Ishikawa (cell line): ENCODE measurements at regions not wholly inside any gene's neighbourhood (a gene's known extent, or its start where the extent isn't known, plus 50 kb on each side); places are given as distances from the start of the nearest gene placed in this dataset.

Experiments used
- CEBPB ChIP-seq: IDR thresholded peaks from 2 replicates; pipeline ENCODE4 v1.6.1; 2012
- CREB1 ChIP-seq: IDR thresholded peaks from 2 replicates; pipeline ENCODE4 v1.6.1; 2012; ENCODE audit warnings: low read depth
- EGR1 ChIP-seq: IDR thresholded peaks from 2 replicates; pipeline ENCODE4 v1.6.1; 2012
- EP300 ChIP-seq: IDR thresholded peaks from 2 replicates; pipeline ENCODE4 v1.6.1; 2012; ENCODE audit warnings: borderline replicate concordance
- FOXM1 ChIP-seq: IDR thresholded peaks from 2 replicates; pipeline ENCODE4 v1.6.1; 2012; ENCODE audit warnings: low read depth, borderline replicate concordance
- MAX ChIP-seq: IDR thresholded peaks from 2 replicates; pipeline ENCODE4 v1.6.1; 2012
- NFIC ChIP-seq: IDR thresholded peaks from 2 replicates; pipeline ENCODE4 v1.6.1; 2012
- RAD21 ChIP-seq: IDR thresholded peaks from 2 replicates; pipeline ENCODE4 v1.6.1; 2012; ENCODE audit warnings: low read depth
- REST ChIP-seq: IDR thresholded peaks from 2 replicates; pipeline ENCODE4 v1.6.1; 2012; ENCODE audit warnings: low read depth, mild to moderate bottlenecking
- TAF1 ChIP-seq: IDR thresholded peaks from 2 replicates; pipeline ENCODE4 v1.6.1; 2012; ENCODE audit warnings: low read depth, mild to moderate bottlenecking
- TCF12 ChIP-seq: IDR thresholded peaks from 2 replicates; pipeline ENCODE4 v1.6.1; 2012; ENCODE audit warnings: low read depth
- TEAD4 ChIP-seq: IDR thresholded peaks from 2 replicates; pipeline ENCODE4 v1.6.1; 2012
- USF1 ChIP-seq: IDR thresholded peaks from 2 replicates; pipeline ENCODE4 v1.6.1; 2012
- YY1 ChIP-seq: IDR thresholded peaks from 2 replicates; pipeline ENCODE4 v1.6.1; 2012; ENCODE audit warnings: low read depth
- ZBTB7A ChIP-seq: IDR thresholded peaks from 2 replicates; pipeline ENCODE4 v1.6.1; 2012; ENCODE audit warnings: low read depth

DNA sequence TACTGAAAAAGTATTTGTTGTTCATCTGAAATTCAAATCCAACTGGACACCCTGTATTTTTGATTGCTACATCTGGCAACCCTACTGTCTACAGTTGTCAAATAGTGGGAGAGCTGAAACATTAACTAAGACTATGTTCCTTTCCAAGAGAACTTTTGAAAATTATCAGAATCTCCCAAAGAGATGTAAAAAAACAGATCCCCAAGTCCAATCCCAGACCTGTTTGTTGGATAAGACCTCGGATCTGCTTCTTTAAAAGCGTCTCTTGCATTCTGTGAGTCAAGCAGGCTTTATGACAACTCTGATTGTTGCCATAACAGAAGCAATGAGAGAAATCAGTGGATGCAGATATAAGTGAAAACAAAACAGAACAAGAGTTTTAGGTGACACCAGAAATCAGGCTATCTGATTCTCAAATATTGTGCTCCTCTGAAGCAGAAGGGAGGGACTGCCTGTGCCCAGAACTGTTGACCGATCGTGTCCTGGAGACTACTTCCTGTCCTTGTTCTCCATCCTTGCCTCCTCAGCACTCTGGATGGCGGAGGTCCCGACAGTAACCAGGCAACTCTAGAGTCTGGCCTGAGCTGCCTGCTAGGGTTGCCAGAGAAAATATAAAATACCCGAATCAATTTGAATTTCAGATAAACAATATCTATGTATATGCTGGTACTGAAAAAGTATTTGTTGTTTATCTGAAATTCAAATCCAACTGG is 853.8 kb downstream of the MAFB start:
- TF ChIP-seq FOXM1, result no peak
- TF ChIP-seq YY1, result no peak
- no peak for TF ChIP-seq EP300
- TF ChIP-seq TCF12, result no peak
- no peak for TF ChIP-seq EGR1
- no peak for TF ChIP-seq MAX
- no peak for TF ChIP-seq USF1
- TF ChIP-seq TEAD4, result no peak
- no peak for TF ChIP-seq REST
- no peak for TF ChIP-seq CREB1
- no peak for TF ChIP-seq NFIC
- no peak for TF ChIP-seq ZBTB7A
- no peak for TF ChIP-seq RAD21
- no peak for TF ChIP-seq CEBPB
- TF ChIP-seq TAF1, result no peak

GRCh38 chr20:39830903-39831302 is 858.1 kb downstream of the MAFB start:
- TF ChIP-seq TEAD4 (no peak), TCF12 (no peak), USF1 (no peak), CREB1 (no peak), CEBPB (no peak), ZBTB7A (no peak), YY1 (no peak), EP300 (no peak), TAF1 (no peak), MAX (no peak), EGR1 (no peak), NFIC (no peak), FOXM1 (no peak), RAD21 (no peak), REST (no peak)

- TF ChIP-seq RAD21, result no peak
- TF ChIP-seq TCF12, result no peak
- no peak for TF ChIP-seq USF1
- TF ChIP-seq REST, result no peak
- no peak for TF ChIP-seq NFIC
- no peak for TF ChIP-seq ZBTB7A
- TF ChIP-seq MAX, result no peak
- no peak for TF ChIP-seq CREB1
- no peak for TF ChIP-seq FOXM1
- TF ChIP-seq EP300, result no peak
Observed at GRCh38 chr20:39829661-39830060, 859.4 kb downstream of the MAFB start.

DNA sequence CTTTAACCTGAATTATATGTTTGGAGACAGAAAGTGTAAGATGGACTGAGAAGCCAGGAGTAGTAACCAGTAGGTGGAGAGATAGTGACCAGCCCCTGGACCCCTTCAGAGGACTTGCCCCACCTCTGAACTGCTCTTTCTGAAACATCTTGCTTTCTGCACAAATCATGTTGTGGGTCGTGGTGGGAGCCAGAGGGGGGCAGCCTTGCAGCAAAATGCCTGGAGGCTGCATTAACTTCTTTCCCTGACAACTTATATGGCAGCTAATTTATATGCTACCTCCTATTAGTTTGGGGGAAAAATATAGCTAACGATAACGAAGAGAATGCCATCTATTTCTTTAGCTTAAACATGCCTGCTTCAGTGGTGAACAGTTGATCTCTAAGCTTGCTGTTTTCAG is 859.8 kb downstream of the MAFB start:
- TF ChIP-seq YY1 (no peak), EGR1 (no peak), TEAD4 (no peak), MAX (no peak), FOXM1 (no peak), CEBPB (no peak), TAF1 (no peak), EP300 (no peak), RAD21 (no peak), CREB1 (no peak), TCF12 (no peak), USF1 (no peak), REST (no peak), NFIC (no peak), ZBTB7A (no peak)
